ENCODE measurements at regions not wholly inside any gene's neighbourhood (a gene's known extent, or its start where the extent isn't known, plus 50 kb on each side); places are given as distances from the start of the nearest gene placed in this dataset.

DNA sequence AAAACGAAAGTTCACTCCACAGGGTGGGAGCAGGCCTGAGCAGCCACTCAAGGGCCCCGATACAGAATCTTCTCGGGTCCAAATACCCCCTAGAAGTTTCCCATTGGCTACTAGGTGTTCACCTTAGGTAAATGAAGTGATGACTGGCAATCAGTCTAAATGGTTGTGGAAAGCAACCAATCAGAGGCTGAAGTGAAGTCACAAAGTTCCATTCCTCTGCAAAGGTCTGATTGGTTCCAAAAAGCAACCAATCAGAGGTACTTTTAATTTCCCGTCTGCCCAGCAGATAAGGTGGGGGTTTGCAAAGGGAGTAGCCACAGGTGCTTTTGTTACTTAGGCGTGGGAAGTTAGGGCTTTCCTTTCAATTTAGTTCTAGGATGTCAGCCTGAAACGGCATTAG, 58.2 kb upstream of the NKAP start:
- no peak overlapping the region for H3K9ac ChIP-seq (ENCODE audit: control insufficient read depth, extremely low read depth, insufficient read depth, low read length)
- FAIRE-seq (no peak), DNase-seq (ENCODE audit: low read depth, low spot score) (no peak)
- no peaks in the 10 kb centered on the region for H4K20me1 ChIP-seq (ENCODE audit: control insufficient read depth, extremely low read depth, insufficient read depth, low read length)
- no peak overlapping the region for H3K27ac ChIP-seq (ENCODE audit: control insufficient read depth, insufficient read depth, low read length)
- TF ChIP-seq EZH2 (IDR thresholded peaks at IDR 0.05; ENCODE audit: low read length) = no peak
- TF ChIP-seq, protein P1, sequence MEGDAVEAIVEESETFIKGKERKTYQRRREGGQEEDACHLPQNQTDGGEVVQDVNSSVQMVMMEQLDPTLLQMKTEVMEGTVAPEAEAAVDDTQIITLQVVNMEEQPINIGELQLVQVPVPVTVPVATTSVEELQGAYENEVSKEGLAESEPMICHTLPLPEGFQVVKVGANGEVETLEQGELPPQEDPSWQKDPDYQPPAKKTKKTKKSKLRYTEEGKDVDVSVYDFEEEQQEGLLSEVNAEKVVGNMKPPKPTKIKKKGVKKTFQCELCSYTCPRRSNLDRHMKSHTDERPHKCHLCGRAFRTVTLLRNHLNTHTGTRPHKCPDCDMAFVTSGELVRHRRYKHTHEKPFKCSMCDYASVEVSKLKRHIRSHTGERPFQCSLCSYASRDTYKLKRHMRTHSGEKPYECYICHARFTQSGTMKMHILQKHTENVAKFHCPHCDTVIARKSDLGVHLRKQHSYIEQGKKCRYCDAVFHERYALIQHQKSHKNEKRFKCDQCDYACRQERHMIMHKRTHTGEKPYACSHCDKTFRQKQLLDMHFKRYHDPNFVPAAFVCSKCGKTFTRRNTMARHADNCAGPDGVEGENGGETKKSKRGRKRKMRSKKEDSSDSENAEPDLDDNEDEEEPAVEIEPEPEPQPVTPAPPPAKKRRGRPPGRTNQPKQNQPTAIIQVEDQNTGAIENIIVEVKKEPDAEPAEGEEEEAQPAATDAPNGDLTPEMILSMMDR (optimal IDR thresholded peaks at IDR 0.05 in 1 of 3, IDR thresholded peaks at IDR 0.05 in 1 of 3, conservative IDR thresholded peaks at IDR 0.05 in 1 of 3; ENCODE audit: extremely low read depth in 1 of 3, insufficient read depth in 2 of 3, low read length in 3 of 3) = no peak
- no peak overlapping the region for H3K4me3 ChIP-seq (ENCODE audit: control insufficient read depth in 2 of 3, extremely low read depth in 1 of 3, insufficient read depth in 2 of 3, low read depth in 1 of 3, low read length in 3 of 3)
- peaks cover 39% of the 10 kb centered on the region for H3K27me3 ChIP-seq (ENCODE audit: control insufficient read depth, extremely low read depth, insufficient read depth, low read length)
- no peaks in the 10 kb centered on the region for H3K9me1 ChIP-seq (ENCODE audit: control insufficient read depth, extremely low read depth, insufficient read depth, low read length)
- peaks cover 3% of the 10 kb centered on the region for H3K4me1 ChIP-seq (ENCODE audit: control insufficient read depth, extremely low read depth, insufficient read depth, low read length)
- no peak overlapping the region for H2AFZ ChIP-seq (ENCODE audit: control insufficient read depth, low read length)
- H3K79me2 ChIP-seq (ENCODE audit: control insufficient read depth, insufficient read depth, low read length) = no peaks in the 10 kb centered on the region
- dilution Hi-C loops (cut with MboI; ENCODE audit: extremely low pct_ligation_motif_present, low sequenced_read_pairs) = no loop called here
- no peaks in the 10 kb centered on the region for H3K9me3 ChIP-seq (ENCODE audit: control insufficient read depth, low read depth, low read length)
- no peak overlapping the region for H3K4me2 ChIP-seq (ENCODE audit: control insufficient read depth, extremely low read depth, insufficient read depth, low read depth, low read length)
- no peaks in the 10 kb centered on the region for H3K36me3 ChIP-seq (ENCODE audit: control insufficient read depth in 2 of 2, extremely low read depth in 1 of 2, insufficient read depth in 2 of 2, low read length in 2 of 2)

DNA sequence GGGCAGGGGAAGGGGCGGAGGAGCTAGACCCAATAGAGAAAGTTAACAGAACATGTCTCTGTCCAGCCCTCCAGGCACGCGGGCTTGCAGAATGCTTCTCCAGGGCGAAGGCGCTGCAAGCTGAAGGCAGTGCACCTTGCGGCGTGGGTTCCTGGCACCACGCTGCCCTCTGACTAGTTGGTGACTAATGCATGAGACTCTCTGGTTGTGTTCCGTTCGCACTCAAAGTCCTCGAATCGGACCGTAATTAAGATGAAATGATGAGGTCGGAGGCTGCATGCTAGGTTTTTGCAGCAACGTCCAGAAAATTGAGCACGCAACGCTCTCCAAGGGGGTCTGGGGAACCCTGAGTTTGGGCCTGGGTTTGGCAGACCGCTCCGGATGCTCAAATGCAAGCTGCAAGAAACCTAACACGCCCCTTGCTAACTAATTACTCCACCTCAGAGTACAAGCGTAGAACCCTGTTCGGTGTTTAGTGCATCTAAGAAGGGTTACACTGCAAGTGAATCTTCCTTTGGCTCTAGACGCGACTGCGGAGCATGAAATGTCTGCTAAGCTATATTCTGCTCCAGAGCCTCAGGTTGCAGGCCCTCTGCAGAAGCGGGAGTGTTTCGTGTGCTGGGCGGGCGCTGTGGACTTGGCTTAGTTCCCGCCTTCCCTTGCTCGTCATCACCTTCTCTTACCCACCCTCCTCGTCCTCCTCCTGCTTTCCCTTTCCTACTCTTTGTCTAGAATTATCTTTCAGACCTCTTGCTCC, 57.1 kb upstream of the NKAP start:
- Histone ChIP-seq H3K4me2 (ENCODE audit: control insufficient read depth, extremely low read depth, insufficient read depth, low read depth, low read length) (no peak overlapping the region), H4K20me1 (ENCODE audit: control insufficient read depth, extremely low read depth, insufficient read depth, low read length) (no peaks in the 10 kb centered on the region), H3K27me3 (ENCODE audit: control insufficient read depth, extremely low read depth, insufficient read depth, low read length) (peaks cover 50% of the 10 kb centered on the region), H3K27ac (ENCODE audit: control insufficient read depth, insufficient read depth, low read length) (no peak overlapping the region), H2AFZ (ENCODE audit: control insufficient read depth, low read length) (no peak overlapping the region), H3K4me1 (ENCODE audit: control insufficient read depth, extremely low read depth, insufficient read depth, low read length) (peaks cover 3% of the 10 kb centered on the region), H3K36me3 (ENCODE audit: control insufficient read depth in 2 of 2, extremely low read depth in 1 of 2, insufficient read depth in 2 of 2, low read length in 2 of 2) (no peaks in the 10 kb centered on the region), H3K9me1 (ENCODE audit: control insufficient read depth, extremely low read depth, insufficient read depth, low read length) (no peaks in the 10 kb centered on the region), H3K9ac (ENCODE audit: control insufficient read depth, extremely low read depth, insufficient read depth, low read length) (no peak overlapping the region), H3K9me3 (ENCODE audit: control insufficient read depth, low read depth, low read length) (no peaks in the 10 kb centered on the region), H3K4me3 (ENCODE audit: control insufficient read depth in 2 of 3, extremely low read depth in 1 of 3, insufficient read depth in 2 of 3, low read depth in 1 of 3, low read length in 3 of 3) (no peak overlapping the region), H3K79me2 (ENCODE audit: control insufficient read depth, insufficient read depth, low read length) (no peaks in the 10 kb centered on the region)
- DNase-seq (ENCODE audit: low read depth, low spot score) = no peak
- TF ChIP-seq, protein P1 (optimal IDR thresholded peaks at IDR 0.05 in 1 of 3, IDR thresholded peaks at IDR 0.05 in 1 of 3, conservative IDR thresholded peaks at IDR 0.05 in 1 of 3; ENCODE audit: extremely low read depth in 1 of 3, insufficient read depth in 2 of 3, low read length in 3 of 3) = no peak
- TF ChIP-seq EZH2 (IDR thresholded peaks at IDR 0.05; ENCODE audit: low read length) = peak; percentile 14
- no peak for FAIRE-seq
- dilution Hi-C loops (cut with MboI; ENCODE audit: extremely low pct_ligation_motif_present, low sequenced_read_pairs) = no loop called here
